ENCODE measurements at regions not wholly inside any gene's neighbourhood (a gene's known extent, or its start where the extent isn't known, plus 50 kb on each side); places are given as distances from the start of the nearest gene placed in this dataset.

- DNase-seq: peak; percentile 16
Measured at GRCh38 chr18:11553098-11553940, 56.1 kb upstream of the SLC35G4 start.

- DNase-seq: no peak
Measured at GRCh38 chr18:11548916-11549551, 60.4 kb upstream of the SLC35G4 start.

- no peak for DNase-seq
Measured at GRCh38 chr18:11548396-11548795, 61.0 kb upstream of the SLC35G4 start.

- DNase-seq: no peak
Measured at GRCh38 chr18:11544060-11544633, 65.2 kb upstream of the SLC35G4 start.

GRCh38 chr18:11541179-11541578 lies 68.2 kb upstream of the SLC35G4 start:
- DNase-seq: no peak

GRCh38 chr18:11533942-11534496 lies 75.4 kb upstream of the SLC35G4 start:
- no peak for DNase-seq

GRCh38 chr18:11533513-11533890 lies 75.9 kb upstream of the SLC35G4 start:
- DNase-seq: no peak

GRCh38 chr18:11532758-11533512 lies 76.5 kb upstream of the SLC35G4 start:
- DNase-seq: no peak

- DNase-seq: no peak
Measured at GRCh38 chr18:11529081-11529480, 80.3 kb upstream of the SLC35G4 start.

- DNase-seq: no peak
Measured at GRCh38 chr18:11526675-11527074, 82.7 kb upstream of the SLC35G4 start.

- no peak for DNase-seq
Measured at GRCh38 chr18:11523804-11524203, 85.6 kb upstream of the SLC35G4 start.

- no peak for DNase-seq
Measured at GRCh38 chr18:11522992-11523391, 86.4 kb upstream of the SLC35G4 start.

- DNase-seq: no peak
Measured at GRCh38 chr18:11521853-11522252, 87.5 kb upstream of the SLC35G4 start.

GRCh38 chr18:11520536-11520935 lies 88.9 kb upstream of the SLC35G4 start:
- DNase-seq: no peak

- no peak for DNase-seq
Measured at GRCh38 chr18:11518788-11519685, 90.4 kb upstream of the SLC35G4 start.

GRCh38 chr18:11517704-11518103 lies 91.7 kb upstream of the SLC35G4 start:
- no peak for DNase-seq

- DNase-seq: no peak
Measured at GRCh38 chr18:11516751-11517503, 92.5 kb upstream of the SLC35G4 start.

GRCh38 chr18:11514267-11514666 lies 95.1 kb upstream of the SLC35G4 start:
- no peak for DNase-seq

GRCh38 chr18:11512096-11513025 lies 97.0 kb upstream of the SLC35G4 start:
- no peak for DNase-seq

All from GF-D8 (cell line).